Head of caudate nucleus (tissue), 42 donors: ENCODE measurements at regions not wholly inside any gene's neighbourhood (a gene's known extent, or its start where the extent isn't known, plus 50 kb on each side); places are given as distances from the start of the nearest gene placed in this dataset.
A peak's percentile ranks its signal among the peaks of the same experiment; 100 is the strongest.
"Not testable (repeated sequence)": the region's sequence is repeated elsewhere in the genome, so short reads cannot be mapped to it uniquely, and the experiment has no call there.

ENCODE experiments used
- DNase-seq, 42 donors: peaks; one replicate each; pipeline versions ENCODE4 v3.0.0 to v3.0.0-alpha.2; 2020 to 2021; ENCODE audit warnings: mixed read lengths in 7 of 42
- intact Hi-C: fragments of 100-400 bp; cut with DNase I; formaldehyde crosslinking; loops from one replicate; pipeline ENCODE4 v1.15.0; 2022

GRCh38 chr17:83014940-83015910 is 64.2 kb upstream of the METRNL start:
- DNase-seq: peak in 2 of 42 donors; percentile 21 to 34
- intact Hi-C loops: no loop called here

GRCh38 chr17:83018658-83019193 is 60.7 kb upstream of the METRNL start:
- intact Hi-C loops: no loop called here
- DNase-seq: peak in 1 of 42 donors; percentile 29

- intact Hi-C loops: no loop called here
- peak in 1 of 42 donors; percentile 25 for DNase-seq
Measured at GRCh38 chr17:83019376-83019775, 60.0 kb upstream of the METRNL start.

- peak in 4 of 42 donors; percentile 5 to 32 (median 16) for DNase-seq
- intact Hi-C loops: no loop called here
Measured at GRCh38 chr17:83024218-83024971, 55.0 kb upstream of the METRNL start.

GRCh38 chr17:83025636-83026280 is 53.7 kb upstream of the METRNL start:
- intact Hi-C loops: no loop called here
- DNase-seq: peak in 3 of 42 donors; percentile 6 to 27 (median 25)

- intact Hi-C loops: no loop called here
- DNase-seq: peak in 2 of 42 donors; percentile 1 to 27
Measured at GRCh38 chr17:83026311-83026811, 53.0 kb upstream of the METRNL start.

GRCh38 chr17:83026921-83027320 is 52.5 kb upstream of the METRNL start:
- intact Hi-C loops: not testable (repeated sequence)
- DNase-seq: peak in 1 of 42 donors; percentile 5

GRCh38 chr17:83028851-83029250 is 50.6 kb upstream of the METRNL start:
- intact Hi-C loops: no loop called here
- DNase-seq: peak in 3 of 42 donors; percentile 2 to 31 (median 23)

GRCh38 chr17:83029571-83029970 is 49.8 kb upstream of the METRNL start:
- peak in 2 of 42 donors; percentile 24 to 27 for DNase-seq
- intact Hi-C loops: no loop called here
